BE2C (cell line): ENCODE measurements at regions not wholly inside any gene's neighbourhood (a gene's known extent, or its start where the extent isn't known, plus 50 kb on each side); places are given as distances from the start of the nearest gene placed in this dataset.

ENCODE experiments used
- DNase-seq: peaks from one replicate; pipeline ENCODE4 v3.0.0-alpha.2; 2020
- H3K27me3 ChIP-seq: fragments of 250-450 bp; sonication (Bioruptor Pico); 2 replicates; pipeline ENCODE4 v1.5.1; 2020; ENCODE audit warnings: mild to moderate bottlenecking
- H3K36me3 ChIP-seq: fragments of 250-450 bp; sonication (Bioruptor Pico); 2 replicates; pipeline ENCODE4 v1.5.1; 2020; ENCODE audit warnings: mild to moderate bottlenecking
- H3K4me1 ChIP-seq: fragments of 250-450 bp; sonication (Bioruptor Pico); 2 replicates; pipeline ENCODE4 v1.5.1; 2020
- H3K4me3 ChIP-seq: 2 replicates; pipeline ENCODE4 v1.5.1; 2011; ENCODE audit warnings: low read depth, low read length
- H3K9me3 ChIP-seq: fragments of 250-450 bp; sonication (Bioruptor Pico); 2 replicates; pipeline ENCODE4 v1.5.1; 2020
- TF ChIP-seq, protein P1 (sequence below): IDR thresholded peaks from 2 replicates; pipeline ENCODE4 v1.5.1; 2012; ENCODE audit warnings: mild to moderate bottlenecking, low read depth, low read length

DNA sequence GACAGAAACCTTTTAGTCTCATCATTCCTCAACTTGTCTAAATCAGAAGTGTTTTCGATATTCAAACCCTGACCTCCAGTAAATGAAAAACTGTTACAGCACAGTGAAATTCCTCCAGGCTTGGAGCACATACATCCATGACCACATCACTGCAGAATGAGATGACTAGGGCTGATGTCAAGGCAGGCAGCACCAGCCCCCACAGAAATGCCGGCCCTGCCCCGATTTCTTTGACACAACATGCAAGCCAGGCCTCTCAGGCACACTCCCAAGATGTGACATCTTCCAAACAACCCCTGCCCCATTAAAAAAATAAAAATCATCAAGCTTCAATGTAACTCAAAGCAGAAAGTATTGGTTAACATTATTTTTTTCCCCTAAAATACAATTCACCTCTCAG is 103.3 kb downstream of the CTAGE1 start:
- no peaks in the 10 kb centered on the region for H3K36me3 ChIP-seq
- no peaks in the 10 kb centered on the region for H3K4me1 ChIP-seq
- TF ChIP-seq, protein P1, sequence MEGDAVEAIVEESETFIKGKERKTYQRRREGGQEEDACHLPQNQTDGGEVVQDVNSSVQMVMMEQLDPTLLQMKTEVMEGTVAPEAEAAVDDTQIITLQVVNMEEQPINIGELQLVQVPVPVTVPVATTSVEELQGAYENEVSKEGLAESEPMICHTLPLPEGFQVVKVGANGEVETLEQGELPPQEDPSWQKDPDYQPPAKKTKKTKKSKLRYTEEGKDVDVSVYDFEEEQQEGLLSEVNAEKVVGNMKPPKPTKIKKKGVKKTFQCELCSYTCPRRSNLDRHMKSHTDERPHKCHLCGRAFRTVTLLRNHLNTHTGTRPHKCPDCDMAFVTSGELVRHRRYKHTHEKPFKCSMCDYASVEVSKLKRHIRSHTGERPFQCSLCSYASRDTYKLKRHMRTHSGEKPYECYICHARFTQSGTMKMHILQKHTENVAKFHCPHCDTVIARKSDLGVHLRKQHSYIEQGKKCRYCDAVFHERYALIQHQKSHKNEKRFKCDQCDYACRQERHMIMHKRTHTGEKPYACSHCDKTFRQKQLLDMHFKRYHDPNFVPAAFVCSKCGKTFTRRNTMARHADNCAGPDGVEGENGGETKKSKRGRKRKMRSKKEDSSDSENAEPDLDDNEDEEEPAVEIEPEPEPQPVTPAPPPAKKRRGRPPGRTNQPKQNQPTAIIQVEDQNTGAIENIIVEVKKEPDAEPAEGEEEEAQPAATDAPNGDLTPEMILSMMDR = no peak

DNA sequence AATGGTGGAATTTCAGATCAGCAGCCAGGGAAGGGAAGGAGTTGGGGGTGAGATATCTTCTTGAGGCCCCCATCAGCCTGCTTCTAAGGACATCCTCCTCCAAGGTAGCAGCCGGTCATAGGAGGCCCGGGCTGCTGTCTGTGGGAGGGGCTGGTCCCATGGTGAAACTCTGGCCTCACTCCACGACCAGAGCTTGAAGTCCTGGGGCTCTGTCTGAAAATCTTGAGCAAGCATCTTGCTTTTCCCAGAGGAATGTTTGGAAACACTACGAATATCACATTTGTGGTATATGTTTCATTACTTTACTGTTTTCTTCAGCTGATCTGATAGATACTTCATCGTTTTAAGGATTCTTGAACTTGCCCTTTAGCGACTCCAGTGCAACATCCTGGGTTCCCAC is 103.7 kb downstream of the CTAGE1 start:
- H3K36me3 ChIP-seq = no peaks in the 10 kb centered on the region
- H3K4me1 ChIP-seq = no peaks in the 10 kb centered on the region
- TF ChIP-seq, protein P1 = no peak
- no peak overlapping the region for H3K4me3 ChIP-seq
- no peaks in the 10 kb centered on the region for H3K27me3 ChIP-seq
- no peak for DNase-seq
- H3K9me3 ChIP-seq = no peaks in the 10 kb centered on the region

More for the DNA sequence above, 103.3 kb downstream of the CTAGE1 start:
- no peaks in the 10 kb centered on the region for H3K27me3 ChIP-seq
- H3K4me3 ChIP-seq = no peak overlapping the region
- no peaks in the 10 kb centered on the region for H3K9me3 ChIP-seq
- DNase-seq = no peak

DNA sequence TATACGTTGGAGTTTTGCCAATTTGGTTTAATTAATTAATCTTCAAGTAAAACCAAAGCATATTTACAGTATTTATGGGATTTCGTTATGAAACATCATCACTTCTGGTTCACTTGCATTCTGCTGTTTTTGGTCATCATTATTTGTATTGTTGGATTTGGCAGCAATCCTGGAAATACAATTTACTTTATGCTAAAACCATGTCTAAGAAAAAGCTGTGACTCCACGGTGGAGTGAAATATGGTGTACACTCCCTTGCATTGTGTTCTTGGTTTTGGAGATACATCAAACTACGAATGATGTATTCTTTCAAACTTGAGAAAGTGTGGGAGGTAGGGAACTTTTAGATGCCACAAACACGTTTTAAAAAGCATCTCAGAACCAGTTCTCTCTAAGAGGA is 106.4 kb downstream of the CTAGE1 start:
- H3K4me1 ChIP-seq = no peaks in the 10 kb centered on the region
- DNase-seq = no peak
- H3K36me3 ChIP-seq = no peaks in the 10 kb centered on the region
- H3K27me3 ChIP-seq = no peaks in the 10 kb centered on the region
- no peak overlapping the region for H3K4me3 ChIP-seq
- no peaks in the 10 kb centered on the region for H3K9me3 ChIP-seq
- TF ChIP-seq, protein P1 = no peak

DNA sequence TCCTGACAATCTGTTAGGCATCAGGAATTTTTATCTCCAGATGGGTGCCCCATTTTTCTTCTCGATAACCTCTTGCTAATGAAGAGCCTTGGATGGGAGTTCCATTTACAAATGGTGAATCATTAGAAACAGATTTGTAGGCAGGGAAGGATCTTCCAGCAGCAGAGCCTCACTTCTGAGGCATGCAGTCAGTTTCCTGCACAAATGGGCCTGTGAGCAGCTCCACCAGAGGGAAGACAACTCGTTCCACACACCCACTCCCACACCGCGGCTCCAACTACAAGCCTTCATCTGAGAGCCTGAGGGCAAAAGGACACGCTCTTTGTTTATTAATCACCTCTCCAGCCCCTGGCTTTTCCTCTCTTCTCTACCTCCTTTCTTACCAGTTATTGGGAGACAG is 108.5 kb downstream of the CTAGE1 start:
- TF ChIP-seq, protein P1 = no peak
- Histone ChIP-seq H3K4me3 (no peak overlapping the region), H3K4me1 (no peaks in the 10 kb centered on the region), H3K36me3 (no peaks in the 10 kb centered on the region), H3K27me3 (no peaks in the 10 kb centered on the region), H3K9me3 (no peaks in the 10 kb centered on the region)
- DNase-seq = no peak

DNA sequence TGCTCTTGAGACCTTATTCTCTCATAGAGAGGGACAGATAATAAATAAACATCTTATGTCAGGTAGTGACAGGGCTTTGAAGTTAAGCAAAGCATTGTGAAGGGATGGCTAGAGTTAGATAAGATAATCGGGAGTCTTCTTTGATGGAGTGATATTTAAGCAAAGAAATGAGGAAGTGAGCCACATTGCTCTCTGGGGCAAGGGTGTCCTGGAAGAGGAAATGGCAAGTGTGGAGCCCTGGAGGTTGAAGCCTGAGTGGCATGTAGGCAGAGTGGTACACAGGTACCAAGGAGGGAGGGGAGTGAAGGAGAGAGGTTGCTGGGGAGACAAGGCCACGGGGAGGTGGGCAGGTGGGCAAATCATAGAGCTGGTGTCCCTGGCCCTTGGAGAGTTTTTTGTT is 110.2 kb downstream of the CTAGE1 start:
- DNase-seq = no peak
- Histone ChIP-seq H3K36me3 (no peaks in the 10 kb centered on the region), H3K4me1 (no peaks in the 10 kb centered on the region), H3K4me3 (no peak overlapping the region), H3K27me3 (no peaks in the 10 kb centered on the region), H3K9me3 (no peaks in the 10 kb centered on the region)
- TF ChIP-seq, protein P1 = no peak

DNA sequence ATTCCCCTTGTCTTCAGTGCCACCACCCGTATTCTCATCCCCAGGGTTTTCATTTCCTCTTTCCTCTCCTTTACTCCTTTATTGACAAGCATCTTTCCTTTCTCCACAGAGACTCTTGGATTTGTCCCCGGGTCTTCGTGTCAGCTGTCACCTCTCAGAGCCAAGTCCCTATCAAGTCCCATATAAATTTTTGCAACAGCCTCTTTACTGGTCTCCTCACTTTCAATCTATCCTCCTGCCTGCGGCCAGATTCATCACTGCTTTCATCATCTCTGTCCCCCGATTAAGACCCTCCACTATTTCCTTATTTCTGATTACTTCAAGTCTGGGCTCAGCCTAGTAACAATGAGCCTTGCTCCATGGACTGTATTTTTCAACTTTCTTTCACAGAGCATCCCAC is 113.8 kb downstream of the CTAGE1 start:
- H3K9me3 ChIP-seq = no peaks in the 10 kb centered on the region
- no peaks in the 10 kb centered on the region for H3K36me3 ChIP-seq
- no peak overlapping the region for H3K4me3 ChIP-seq
- H3K4me1 ChIP-seq = no peaks in the 10 kb centered on the region
- TF ChIP-seq, protein P1 = no peak
- no peaks in the 10 kb centered on the region for H3K27me3 ChIP-seq
- DNase-seq = no peak
